ENCODE measurements at regions not wholly inside any gene's neighbourhood (a gene's known extent, or its start where the extent isn't known, plus 50 kb on each side); places are given as distances from the start of the nearest gene placed in this dataset.
A peak's percentile ranks its signal among the peaks of the same experiment; 100 is the strongest.

DNA sequence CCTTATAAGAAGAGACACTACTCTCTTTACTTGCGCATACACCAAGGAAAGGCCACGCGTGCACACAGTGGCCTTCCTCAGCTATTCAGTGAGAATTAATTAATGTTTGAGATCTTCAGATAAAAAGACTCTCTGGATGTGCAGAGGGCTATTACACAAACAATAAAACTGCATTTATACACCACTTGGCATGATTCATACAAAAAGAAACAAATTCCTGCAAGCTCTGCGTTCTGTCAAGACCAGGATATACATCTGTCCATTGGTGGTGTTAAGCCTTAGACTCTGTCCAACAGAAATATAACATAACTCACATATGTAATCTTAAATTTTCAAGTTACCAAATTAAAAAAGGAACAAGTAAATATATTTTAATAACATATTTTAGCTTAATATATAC is 55.2 kb upstream of the TSC22D2 start:
- H3K4me3 ChIP-seq (ENCODE audit: low read length) = no peak overlapping the region
- DNase-seq = peak; percentile 5
- POLR2A ChIA-PET (ENCODE audit: unreplicated experiment) = no interaction called here
- peaks cover 4% of the 10 kb centered on the region for H3F3A ChIP-seq (ENCODE audit: low read length, unreplicated experiment)
- H3K27ac ChIP-seq (ENCODE audit: low read length) = no peak overlapping the region
- ATAC-seq = peak; percentile 14; the same call in 1 of the 2 replicates
- TF ChIP-seq, protein P1, sequence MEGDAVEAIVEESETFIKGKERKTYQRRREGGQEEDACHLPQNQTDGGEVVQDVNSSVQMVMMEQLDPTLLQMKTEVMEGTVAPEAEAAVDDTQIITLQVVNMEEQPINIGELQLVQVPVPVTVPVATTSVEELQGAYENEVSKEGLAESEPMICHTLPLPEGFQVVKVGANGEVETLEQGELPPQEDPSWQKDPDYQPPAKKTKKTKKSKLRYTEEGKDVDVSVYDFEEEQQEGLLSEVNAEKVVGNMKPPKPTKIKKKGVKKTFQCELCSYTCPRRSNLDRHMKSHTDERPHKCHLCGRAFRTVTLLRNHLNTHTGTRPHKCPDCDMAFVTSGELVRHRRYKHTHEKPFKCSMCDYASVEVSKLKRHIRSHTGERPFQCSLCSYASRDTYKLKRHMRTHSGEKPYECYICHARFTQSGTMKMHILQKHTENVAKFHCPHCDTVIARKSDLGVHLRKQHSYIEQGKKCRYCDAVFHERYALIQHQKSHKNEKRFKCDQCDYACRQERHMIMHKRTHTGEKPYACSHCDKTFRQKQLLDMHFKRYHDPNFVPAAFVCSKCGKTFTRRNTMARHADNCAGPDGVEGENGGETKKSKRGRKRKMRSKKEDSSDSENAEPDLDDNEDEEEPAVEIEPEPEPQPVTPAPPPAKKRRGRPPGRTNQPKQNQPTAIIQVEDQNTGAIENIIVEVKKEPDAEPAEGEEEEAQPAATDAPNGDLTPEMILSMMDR (conservative IDR thresholded peaks at IDR 0.05; ENCODE audit: low read depth, low read length) = no peak
- TF ChIP-seq EZH2phosphoT487 (IDR thresholded peaks at IDR 0.05; ENCODE audit: borderline replicate concordance, low read length) (no peak), EZH2 (IDR thresholded peaks at IDR 0.05; ENCODE audit: low read length, unreplicated experiment) (no peak)
- H3K79me2 ChIP-seq (ENCODE audit: low read length) = no peaks in the 10 kb centered on the region
- H3K9me3 ChIP-seq (ENCODE audit: low read length) = no peaks in the 10 kb centered on the region
- CTCF ChIA-PET = interaction anchor here (0.6 kb wide), 1 partner anchor 114 kb away, joined by 3 read pairs; no protein-coding TSS in a partner anchor
- H3K4me2 ChIP-seq (ENCODE audit: low read length) = no peak overlapping the region
- H3K9me2 ChIP-seq (replicated peaks; ENCODE audit: low read length) = no peaks in the 10 kb centered on the region
- H3K27me3 ChIP-seq (ENCODE audit: low read length) = no peaks in the 10 kb centered on the region
- no TSS peak for BruUV-seq (replicated peaks)
- no peaks in the 10 kb centered on the region for H4K20me1 ChIP-seq (ENCODE audit: low read length)
- no peaks in the 10 kb centered on the region for H3K36me3 ChIP-seq (ENCODE audit: low read depth, low read length)
- H3K4me1 ChIP-seq (ENCODE audit: insufficient read depth, low read length) = peaks cover 30% of the 10 kb centered on the region
- intact Hi-C loops (cut with micrococcal nuclease) = no loop called here
- H3K9ac ChIP-seq (ENCODE audit: low read length) = no peak overlapping the region
- no peak overlapping the region for H2AFZ ChIP-seq (ENCODE audit: low read length)

DNA sequence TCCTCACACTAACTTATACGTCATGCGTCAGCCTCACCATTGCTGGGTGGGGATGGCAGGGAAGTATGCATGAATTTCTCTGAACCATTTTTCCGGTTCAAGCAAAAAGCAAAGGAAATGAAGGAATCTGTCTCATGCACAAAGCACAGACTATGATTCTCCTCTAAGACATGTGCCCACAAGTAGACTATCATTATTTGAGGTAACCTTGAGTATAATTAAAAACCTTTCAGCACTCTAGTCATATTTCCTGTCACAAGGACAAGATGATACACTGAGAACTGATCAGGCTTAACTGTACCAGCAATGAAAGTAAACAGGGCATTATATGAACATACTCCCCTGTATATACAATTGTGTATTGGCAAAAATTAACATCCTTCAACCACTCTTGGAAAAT is 56.7 kb upstream of the TSC22D2 start:
- Histone ChIP-seq H3K4me3 (ENCODE audit: low read length) (no peak overlapping the region), H2AFZ (ENCODE audit: low read length) (no peak overlapping the region), H3K27ac (ENCODE audit: low read length) (no peak overlapping the region), H3K4me2 (ENCODE audit: low read length) (no peak overlapping the region), H3K27me3 (ENCODE audit: low read length) (no peaks in the 10 kb centered on the region), H3K9ac (ENCODE audit: low read length) (no peak overlapping the region), H3K9me2 (replicated peaks; ENCODE audit: low read length) (no peaks in the 10 kb centered on the region), H3K9me3 (ENCODE audit: low read length) (no peaks in the 10 kb centered on the region), H3K79me2 (ENCODE audit: low read length) (no peaks in the 10 kb centered on the region), H3K36me3 (ENCODE audit: low read depth, low read length) (no peaks in the 10 kb centered on the region), H4K20me1 (ENCODE audit: low read length) (no peaks in the 10 kb centered on the region), H3F3A (ENCODE audit: low read length, unreplicated experiment) (peaks cover 4% of the 10 kb centered on the region), H3K4me1 (ENCODE audit: insufficient read depth, low read length) (peaks cover 45% of the 10 kb centered on the region)
- CTCF ChIA-PET = no interaction called here
- TF ChIP-seq EZH2 (IDR thresholded peaks at IDR 0.05; ENCODE audit: low read length, unreplicated experiment) (no peak), EZH2phosphoT487 (IDR thresholded peaks at IDR 0.05; ENCODE audit: borderline replicate concordance, low read length) (no peak)
- TF ChIP-seq, protein P1 (conservative IDR thresholded peaks at IDR 0.05; ENCODE audit: low read depth, low read length) = no peak
- POLR2A ChIA-PET (ENCODE audit: unreplicated experiment) = no interaction called here
- no peak for DNase-seq
- ATAC-seq = no peak
- intact Hi-C loops (cut with micrococcal nuclease) = no loop called here
- no TSS peak for BruUV-seq (replicated peaks)

DNA sequence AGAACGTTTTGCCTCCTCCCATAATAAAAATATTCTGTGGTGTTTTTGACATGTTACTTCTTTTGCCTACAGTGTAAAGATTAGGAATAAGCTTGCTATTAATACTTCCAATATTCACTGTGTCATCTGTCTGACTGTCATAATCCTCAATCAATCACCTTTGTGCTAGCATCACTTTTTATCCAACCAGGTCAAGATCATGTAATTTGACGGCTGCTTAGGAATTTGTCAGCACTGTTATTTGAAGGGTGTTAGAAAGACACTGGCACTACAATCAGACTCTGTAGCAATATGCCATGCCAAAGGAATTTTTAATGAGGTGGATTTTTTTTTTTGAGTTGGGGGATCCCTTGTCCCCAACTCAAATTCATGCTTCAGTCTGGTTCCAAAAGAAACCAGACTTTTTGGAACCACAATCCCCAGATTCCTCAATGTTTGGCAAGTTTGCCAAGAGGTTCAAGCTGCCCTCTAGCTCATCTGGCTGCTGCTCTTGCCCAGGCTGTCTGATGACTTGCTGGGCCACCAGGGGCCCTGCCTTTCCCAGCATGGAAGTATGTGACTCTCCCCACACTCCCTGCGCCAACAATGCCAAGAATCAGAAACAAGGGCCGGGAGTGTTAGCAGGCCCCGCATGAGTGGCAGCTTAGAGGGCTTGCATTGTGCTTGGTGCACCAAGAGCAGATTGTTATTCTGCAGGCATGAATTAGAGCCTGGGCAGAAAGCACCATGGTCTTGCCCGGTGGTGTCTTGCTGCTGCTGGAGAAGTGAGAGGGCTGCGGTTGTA is 58.6 kb upstream of the TSC22D2 start:
- 0 out of 2 replicates have a peak overlapping the region, but pooled peaks have one; percentile 28 for H2AFZ ChIP-seq (ENCODE audit: low read length)
- DNase-seq (no peak), ATAC-seq (no peak)
- peak overlapping the region; percentile 83 for H3K27ac ChIP-seq (ENCODE audit: low read length)
- H3K27me3 ChIP-seq (ENCODE audit: low read length) = no peaks in the 10 kb centered on the region
- peak overlapping the region; percentile 83 for H3K4me2 ChIP-seq (ENCODE audit: low read length)
- H3K79me2 ChIP-seq (ENCODE audit: low read length) = 0 out of 2 replicates have a peak, but pooled peaks cover 4% of the 10 kb centered on the region
- ChIA-PET POLR2A (ENCODE audit: unreplicated experiment) (interaction anchor here (0.6 to 0.7 kb wide), 2 partner anchors 59 kb away, joined by 3 to 6 read pairs; partner anchors contain the start of gene TSC22D2), CTCF (no interaction called here)
- no TSS peak for BruUV-seq (replicated peaks)
- H3K4me3 ChIP-seq (ENCODE audit: low read length) = peak overlapping the region; percentile 53; the same call in 1 of the 2 replicates
- H3K9ac ChIP-seq (ENCODE audit: low read length) = peak overlapping the region; percentile 33
- intact Hi-C loops (cut with micrococcal nuclease) = no loop called here
- no peaks in the 10 kb centered on the region for H3K9me2 ChIP-seq (replicated peaks; ENCODE audit: low read length)
- H4K20me1 ChIP-seq (ENCODE audit: low read length) = no peaks in the 10 kb centered on the region
- TF ChIP-seq, protein P1 (conservative IDR thresholded peaks at IDR 0.05; ENCODE audit: low read depth, low read length) = no peak
- no peak for TF ChIP-seq EZH2 (IDR thresholded peaks at IDR 0.05; ENCODE audit: low read length, unreplicated experiment)
- no peak for TF ChIP-seq EZH2phosphoT487 (IDR thresholded peaks at IDR 0.05; ENCODE audit: borderline replicate concordance, low read length)
- H3K36me3 ChIP-seq (ENCODE audit: low read depth, low read length) = no peaks in the 10 kb centered on the region
- no peaks in the 10 kb centered on the region for H3K9me3 ChIP-seq (ENCODE audit: low read length)
- H3K4me1 ChIP-seq (ENCODE audit: insufficient read depth, low read length) = peaks cover 62% of the 10 kb centered on the region
- H3F3A ChIP-seq (ENCODE audit: low read length, unreplicated experiment) = peaks cover 9% of the 10 kb centered on the region
